NOMO-1 (cell line): ENCODE measurements at regions not wholly inside any gene's neighbourhood (a gene's known extent, or its start where the extent isn't known, plus 50 kb on each side); places are given as distances from the start of the nearest gene placed in this dataset.
"Not testable (repeated sequence)": the region's sequence is repeated elsewhere in the genome, so short reads cannot be mapped to it uniquely, and the experiment has no call there.

ENCODE experiments used
- DNase-seq, 2 experiments: peaks; one replicate each; lab custom pipeline; 2025; ENCODE audit not compliant: unreplicated experiment in 2 of 2; lab: John Stamatoyannopoulos, UW

GRCh38 chr11:92046103-92046502 lies 178.5 kb upstream of the FAT3 start:
- no peak for DNase-seq

GRCh38 chr11:92045301-92045700 lies 179.3 kb upstream of the FAT3 start:
- DNase-seq = no peak

GRCh38 chr11:92035488-92035887 lies 189.1 kb upstream of the FAT3 start:
- no peak for DNase-seq

GRCh38 chr11:92027136-92027535 lies 197.5 kb upstream of the FAT3 start:
- not testable (repeated sequence) for DNase-seq

- DNase-seq = no peak
Observed at GRCh38 chr11:92026664-92027063, 198.0 kb upstream of the FAT3 start.

GRCh38 chr11:92024788-92025187 lies 199.8 kb upstream of the FAT3 start:
- no peak for DNase-seq

- DNase-seq = no peak
Observed at GRCh38 chr11:92022499-92022898, 202.1 kb upstream of the FAT3 start.

GRCh38 chr11:92018332-92018731 lies 206.3 kb upstream of the FAT3 start:
- no peak for DNase-seq

- no peak for DNase-seq
Observed at GRCh38 chr11:92008249-92008648, 216.4 kb upstream of the FAT3 start.

GRCh38 chr11:92002568-92002967 lies 222.1 kb upstream of the FAT3 start:
- no peak for DNase-seq

GRCh38 chr11:91998481-91998880 lies 226.1 kb upstream of the FAT3 start:
- no peak for DNase-seq

- DNase-seq = no peak
Observed at GRCh38 chr11:91997226-91997625, 227.4 kb upstream of the FAT3 start.

- DNase-seq = no peak
Observed at GRCh38 chr11:91996526-91996925, 228.1 kb upstream of the FAT3 start.

GRCh38 chr11:91988443-91988842 lies 236.2 kb upstream of the FAT3 start:
- DNase-seq = not testable (repeated sequence)

- no peak for DNase-seq
Observed at GRCh38 chr11:91986218-91986617, 238.4 kb upstream of the FAT3 start.

GRCh38 chr11:91984033-91984584 lies 240.5 kb upstream of the FAT3 start:
- DNase-seq = no peak

- no peak for DNase-seq
Observed at GRCh38 chr11:91981995-91982394, 242.6 kb upstream of the FAT3 start.

- no peak for DNase-seq
Observed at GRCh38 chr11:91979775-91980174, 244.8 kb upstream of the FAT3 start.

GRCh38 chr11:91978747-91979146 lies 245.9 kb upstream of the FAT3 start:
- no peak for DNase-seq

GRCh38 chr11:91972665-91973266 lies 251.9 kb upstream of the FAT3 start:
- no peak for DNase-seq

- DNase-seq = no peak
Observed at GRCh38 chr11:91970624-91971023, 254.0 kb upstream of the FAT3 start.

- no peak for DNase-seq
Observed at GRCh38 chr11:91969486-91969885, 255.1 kb upstream of the FAT3 start.

- no peak for DNase-seq
Observed at GRCh38 chr11:91967691-91968045, 256.9 kb upstream of the FAT3 start.
